Endothelial cell of umbilical vein (primary cell): ENCODE measurements at regions not wholly inside any gene's neighbourhood (a gene's known extent, or its start where the extent isn't known, plus 50 kb on each side); places are given as distances from the start of the nearest gene placed in this dataset.

Source experiments
- BruUV-seq: library from RNA; stranded (reverse); fragments of 400-500 nt; replicated peaks from 2 replicates; lab custom pipeline; 2021; lab: Mats Ljungman, UMichigan
- CTCF ChIA-PET: fragments of 300-600, 350-600 bp; sonication (Branson Sonifier 250); formaldehyde crosslinking; loops from one replicate; lab custom pipeline; 2021; ENCODE audit warnings: antibody characterized with exemption, inconsistent platforms; lab: Charles Lee
- POLR2A ChIA-PET: fragments of 300-600, 350-600 bp; sonication (Branson Sonifier 250); formaldehyde crosslinking; loops from one replicate; lab custom pipeline; 2021; ENCODE audit warnings: antibody characterized with exemption, inconsistent platforms; lab: Charles Lee
- DNase-seq: peaks from one replicate; pipeline ENCODE4 v3.0.0-alpha.2; 2011; ENCODE audit warnings: low read depth, low spot score
- FAIRE-seq: peaks from 2 replicates; lab custom pipeline; 2011; peaks lifted over from hg19 to GRCh38; lab: Jason Lieb, UNC
- H2AFZ ChIP-seq: 2 replicates; pipeline ENCODE4 v1.6.0; 2012; ENCODE audit warnings: low read depth, low read length, control low read depth, inconsistent platforms
- H3K27ac ChIP-seq: 2 replicates; pipeline ENCODE4 v1.5.1; 2011; ENCODE audit warnings: low read depth, mild to moderate bottlenecking, control low read depth, low read length, moderate library complexity; ENCODE audit not compliant: insufficient read depth
- H3K27me3 ChIP-seq, 2 experiments: 2 replicates each; pipeline versions ENCODE4 v1.6.0 to v1.6.1; 2011; ENCODE audit warnings: low read length in 2 of 2, mixed read lengths in 1 of 2; ENCODE audit not compliant: control insufficient read depth in 2 of 2, insufficient read depth in 2 of 2
- H3K36me3 ChIP-seq, 2 experiments: 2 replicates in 1 of 2; 3 replicates in 1 of 2; pipeline ENCODE4 v1.5.1; 2011; ENCODE audit warnings: low read length in 2 of 2, mild to moderate bottlenecking in 1 of 2, moderate library complexity in 1 of 2; ENCODE audit not compliant: control insufficient read depth in 2 of 2, insufficient read depth in 2 of 2; ENCODE audit errors: extremely low read depth in 1 of 2
- H3K4me1 ChIP-seq: 3 replicates; pipeline ENCODE4 v1.5.1; 2011; ENCODE audit warnings: mild to moderate bottlenecking, low read length; ENCODE audit not compliant: control insufficient read depth, insufficient read depth; ENCODE audit errors: extremely low read depth
- H3K4me2 ChIP-seq: 2 replicates; pipeline ENCODE4 v1.6.1; 2011; ENCODE audit warnings: low read length, control low read depth, mixed read lengths; ENCODE audit not compliant: insufficient read depth
- H3K4me3 ChIP-seq, 3 experiments: fragments of 200-600 bp in 1 of 3; sonication (generic), shearing (Covaris generic) in 1 of 3; replicated peaks in 1 of 3; 2 replicates each; pipeline ENCODE4 v1.5.1; 2011 to 2016; ENCODE audit warnings: control low read depth in 3 of 3, low read length in 3 of 3, mild to moderate bottlenecking in 2 of 3, inconsistent platforms in 1 of 3, low read depth in 1 of 3, moderate library complexity in 1 of 3; ENCODE audit not compliant: insufficient read depth in 1 of 3
- H3K79me2 ChIP-seq: 2 replicates; pipeline ENCODE4 v1.6.0; 2012; ENCODE audit warnings: low read length, inconsistent platforms; ENCODE audit not compliant: control insufficient read depth, insufficient read depth
- H3K9ac ChIP-seq: replicated peaks from 2 replicates; pipeline ENCODE3; 2011; ENCODE audit warnings: low read length, control low read depth; ENCODE audit not compliant: insufficient read depth; ENCODE audit errors: extremely low read depth
- H3K9me1 ChIP-seq: replicated peaks from 3 replicates; pipeline ENCODE4 v1.6.0; 2011; ENCODE audit warnings: mild to moderate bottlenecking, low read length; ENCODE audit not compliant: control insufficient read depth, insufficient read depth; ENCODE audit errors: extremely low read depth
- H3K9me3 ChIP-seq: replicated peaks from 2 replicates; pipeline ENCODE4 v1.5.1; 2012; ENCODE audit warnings: low read length, inconsistent platforms; ENCODE audit not compliant: control insufficient read depth, insufficient read depth
- H4K20me1 ChIP-seq: replicated peaks from 2 replicates; pipeline ENCODE3; 2011; ENCODE audit warnings: mild to moderate bottlenecking, low read length; ENCODE audit not compliant: control insufficient read depth, insufficient read depth; ENCODE audit errors: extremely low read depth
- CTCF ChIP-seq, 2 donors: IDR thresholded peaks; 1 replicate in 1 of 2; 2 replicates in 1 of 2; pipeline ENCODE4 v1.5.1; 2011; ENCODE audit warnings: low read length in 2 of 2, mild to moderate bottlenecking in 2 of 2, moderate library complexity in 2 of 2, control low read depth in 1 of 2, inconsistent platforms in 1 of 2, low read depth in 1 of 2; ENCODE audit not compliant: insufficient read depth in 1 of 2; ENCODE audit errors: extremely low read depth in 1 of 2
- EZH2 ChIP-seq: IDR thresholded peaks from 2 replicates; pipeline ENCODE4 v1.6.1; 2012; ENCODE audit warnings: borderline replicate concordance, low read depth, mild to moderate bottlenecking, moderate library complexity, low read length, inconsistent platforms; ENCODE audit not compliant: severe bottlenecking
- FOS ChIP-seq: IDR thresholded peaks from 2 replicates; pipeline ENCODE4 v1.6.1; 2011; ENCODE audit warnings: mild to moderate bottlenecking, low read length, moderate library complexity, borderline replicate concordance; ENCODE audit not compliant: insufficient read depth
- GATA2 ChIP-seq: IDR thresholded peaks from 2 replicates; pipeline ENCODE4 v1.7.0; 2011; ENCODE audit warnings: low read depth, mild to moderate bottlenecking, moderate library complexity, mixed read lengths, low read length; ENCODE audit not compliant: insufficient read length, insufficient read depth
- JUN ChIP-seq: IDR thresholded peaks from 2 replicates; pipeline ENCODE4 v1.6.1; 2011; ENCODE audit warnings: borderline replicate concordance, low read depth; ENCODE audit not compliant: insufficient read length, insufficient read depth
- MAX ChIP-seq: IDR thresholded peaks from 2 replicates; pipeline ENCODE4 v1.6.1; 2011; ENCODE audit not compliant: insufficient read depth, insufficient read length
- MYC ChIP-seq: IDR thresholded peaks from one replicate; pipeline ENCODE4 v1.6.1; 2011; ENCODE audit warnings: mild to moderate bottlenecking, low read depth, low read length
- POLR2A ChIP-seq: IDR thresholded peaks from 2 replicates; pipeline ENCODE4 v1.6.1; 2012; ENCODE audit warnings: low read depth, mild to moderate bottlenecking, control low read depth, low read length
- POLR2AphosphoS5 ChIP-seq: IDR thresholded peaks from 2 replicates; pipeline ENCODE4 v1.6.1; 2012; ENCODE audit warnings: low read depth, mild to moderate bottlenecking, control low read depth, low read length, moderate library complexity; ENCODE audit not compliant: insufficient read depth
- dilution Hi-C: fragments of 300-500 bp; cut with MboI; formaldehyde crosslinking; loops from one replicate; pipeline ENCODE4 v1.15.0; 2019; ENCODE audit warnings: low sequenced_read_pairs; ENCODE audit not compliant: extremely low pct_ligation_motif_present
- intact Hi-C: fragments of 100-400 bp; cut with micrococcal nuclease; formaldehyde crosslinking; loops from one replicate; pipeline ENCODE4 v1.10.0; 2022

GRCh38 chrX:144265641-144266040, 381.8 kb downstream of the UBE2NL start:
- POLR2A ChIA-PET = no interaction called here
- Histone ChIP-seq H4K20me1 (no peaks in the 10 kb centered on the region), H3K9me1 (no peaks in the 10 kb centered on the region), H3K27me3 (no peaks in the 10 kb centered on the region), H2AFZ (no peak overlapping the region), H3K9ac (no peak overlapping the region), H3K4me1 (no peaks in the 10 kb centered on the region), H3K27ac (no peak overlapping the region), H3K4me3 (no peak overlapping the region), H3K79me2 (no peaks in the 10 kb centered on the region), H3K36me3 (no peaks in the 10 kb centered on the region), H3K9me3 (no peaks in the 10 kb centered on the region), H3K4me2 (no peak overlapping the region)
- DNase-seq = no peak
- no peak for TF ChIP-seq CTCF (IDR thresholded peaks at IDR 0.05; ENCODE audit: extremely low read depth in 1 of 2, insufficient read depth in 1 of 2, low read depth in 1 of 2, low read length in 2 of 2)
- TF ChIP-seq MAX = no peak
- TF ChIP-seq JUN = no peak
- no peak for TF ChIP-seq MYC
- no peak for TF ChIP-seq EZH2
- TF ChIP-seq POLR2AphosphoS5 = no peak
- intact Hi-C loops = no loop called here
- no peak for FAIRE-seq
- dilution Hi-C loops = no loop called here
- CTCF ChIA-PET = no interaction called here
- no TSS peak for BruUV-seq

- Histone ChIP-seq H3K4me3 (no peak overlapping the region), H3K27ac (no peak overlapping the region), H2AFZ (no peak overlapping the region), H3K4me2 (no peak overlapping the region), H3K36me3 (no peaks in the 10 kb centered on the region), H3K79me2 (no peaks in the 10 kb centered on the region), H4K20me1 (no peaks in the 10 kb centered on the region), H3K4me1 (no peaks in the 10 kb centered on the region), H3K27me3 (no peaks in the 10 kb centered on the region), H3K9me3 (no peaks in the 10 kb centered on the region), H3K9me1 (no peaks in the 10 kb centered on the region), H3K9ac (no peak overlapping the region)
- intact Hi-C loops (no loop called here), dilution Hi-C loops (no loop called here)
- BruUV-seq = no TSS peak
- DNase-seq (no peak), FAIRE-seq (no peak)
- POLR2A ChIA-PET = no interaction called here
- CTCF ChIA-PET = no interaction called here
- TF ChIP-seq POLR2AphosphoS5 = no peak
- TF ChIP-seq CTCF (IDR thresholded peaks at IDR 0.05; ENCODE audit: extremely low read depth in 1 of 2, insufficient read depth in 1 of 2, low read depth in 1 of 2, low read length in 2 of 2) = no peak
- no peak for TF ChIP-seq JUN
- TF ChIP-seq MYC = no peak
- no peak for TF ChIP-seq GATA2
- TF ChIP-seq POLR2A = no peak
- no peak for TF ChIP-seq MAX
- TF ChIP-seq EZH2 = no peak
- TF ChIP-seq FOS = no peak
These were observed 391.5 kb downstream of the UBE2NL start for GRCh38 chrX:144275367-144275766.
